ENCODE measurements at regions not wholly inside any gene's neighbourhood (a gene's known extent, or its start where the extent isn't known, plus 50 kb on each side); places are given as distances from the start of the nearest gene placed in this dataset.

- intact Hi-C loops (cut with micrococcal nuclease; ENCODE audit: unreplicated experiment) = no loop called here
- H2AFZ ChIP-seq (ENCODE audit: control insufficient read depth, low read depth, low read length) = no peak overlapping the region
- no peaks in the 10 kb centered on the region for H3K27me3 ChIP-seq (replicated peaks in 1 of 2; ENCODE audit: control insufficient read depth in 2 of 2, insufficient read depth in 2 of 2, low read length in 1 of 2)
- H3K9me3 ChIP-seq (replicated peaks; ENCODE audit: control insufficient read depth, insufficient read depth, low read length) = no peaks in the 10 kb centered on the region
- no peaks in the 10 kb centered on the region for H3K36me3 ChIP-seq (ENCODE audit: control insufficient read depth in 2 of 2, insufficient read depth in 2 of 2, low read length in 1 of 2)
- H4K20me1 ChIP-seq (ENCODE audit: control insufficient read depth, insufficient read depth) = no peaks in the 10 kb centered on the region
- no peak for DNase-seq (ENCODE audit: low read depth, low spot score)
- no peak overlapping the region for H3K9ac ChIP-seq (ENCODE audit: control insufficient read depth, insufficient read depth, low read length)
- ChIA-PET CTCF (no interaction called here), SMC1A (ENCODE audit: uncharacterized antibody, unreplicated experiment) (no interaction called here), POLR2A (no interaction called here), RAD21 (ENCODE audit: unreplicated experiment) (no interaction called here)
- no peaks in the 10 kb centered on the region for H3K4me1 ChIP-seq (ENCODE audit: control insufficient read depth, insufficient read depth, low read length)
- WGBS (ENCODE audit: insufficient coverage, insufficient replicate concordance, low lambda C conversion rate, missing lambda C conversion rate) = 12% methylated on average over 1 of the region's 1 CpG
- no peak for FAIRE-seq
- no peak for TF ChIP-seq IRF4 (IDR thresholded peaks at IDR 0.05; ENCODE audit: low read depth, low read length)
- no peak for TF ChIP-seq SKIL (IDR thresholded peaks at IDR 0.05; ENCODE audit: low read depth, poor library complexity, severe bottlenecking)
- TF ChIP-seq TBL1XR1 (IDR thresholded peaks at IDR 0.05; ENCODE audit: low read depth, low read length) = no peak
- TF ChIP-seq ZBTB11 (CRISPR knock-in tag; IDR thresholded peaks at IDR 0.05) = no peak
- no peak for TF ChIP-seq PKNOX1 (IDR thresholded peaks at IDR 0.05)
- no peak for TF ChIP-seq CHD1 (IDR thresholded peaks at IDR 0.05; ENCODE audit: low read depth, low read length)
- no peak for TF ChIP-seq ZBED1 (IDR thresholded peaks at IDR 0.05; ENCODE audit: borderline replicate concordance)
- H3K4me3 ChIP-seq = no peak overlapping the region
- no peaks in the 10 kb centered on the region for H3K79me2 ChIP-seq (ENCODE audit: control insufficient read depth, insufficient read depth, low read length)
- H3K27ac ChIP-seq (ENCODE audit: control insufficient read depth, insufficient read depth) = no peak overlapping the region
- no peak for ATAC-seq
- no peak overlapping the region for H3K4me2 ChIP-seq (ENCODE audit: control insufficient read depth, insufficient read depth)
- BruUV-seq (replicated peaks) = no TSS peak
- in situ Hi-C loops (cut with MboI) = no loop called here
These were observed 161.2 kb upstream of the GNAI1 start for GRCh38 chr7:79973455-79973854.
